ENCODE measurements at regions not wholly inside any gene's neighbourhood (a gene's known extent, or its start where the extent isn't known, plus 50 kb on each side); places are given as distances from the start of the nearest gene placed in this dataset.
A peak's percentile ranks its signal among the peaks of the same experiment; 100 is the strongest.
"Not testable (repeated sequence)": the region's sequence is repeated elsewhere in the genome, so short reads cannot be mapped to it uniquely, and the experiment has no call there.

DNA sequence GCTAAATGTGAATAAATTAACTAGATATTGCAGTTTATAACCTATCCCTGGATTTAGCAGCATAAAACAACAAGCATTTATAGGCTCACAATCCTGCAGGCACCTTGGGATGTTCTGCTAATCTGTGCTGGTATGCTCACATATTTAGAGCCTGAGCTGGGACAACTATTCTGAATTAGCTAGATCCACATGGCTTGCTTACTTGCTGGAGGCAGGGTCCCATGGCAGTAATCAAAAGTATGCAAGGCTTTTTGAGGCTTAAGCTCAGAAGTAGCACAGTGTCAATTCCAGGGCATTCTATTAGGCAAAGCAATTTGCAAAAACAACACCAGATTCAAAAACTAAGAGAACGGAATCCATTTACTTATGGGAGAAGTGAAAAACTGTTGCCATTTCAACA, 745.0 kb upstream of the ACO1 start:
- no peak for DNase-seq (ENCODE audit: low read depth)

DNA sequence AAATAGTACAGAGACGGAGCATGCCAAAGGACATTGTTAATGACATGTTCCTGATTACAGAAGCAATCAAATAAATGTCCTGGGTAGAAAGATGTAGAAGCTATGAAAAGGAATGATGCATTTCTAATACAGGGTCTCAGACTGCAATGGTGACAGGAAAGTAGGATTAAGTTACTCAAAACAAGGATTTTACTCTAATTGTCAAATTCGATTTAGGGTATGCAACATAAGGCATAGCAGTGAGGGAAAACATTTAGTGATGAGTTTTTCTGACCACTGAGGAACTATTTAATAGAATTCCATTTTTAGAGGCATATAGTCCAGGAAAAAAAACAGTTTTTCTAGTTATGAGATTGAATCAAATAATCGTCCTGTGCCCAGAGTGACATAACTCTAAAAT, 715.1 kb upstream of the ACO1 start:
- DNase-seq (ENCODE audit: low read depth): no peak

DNA sequence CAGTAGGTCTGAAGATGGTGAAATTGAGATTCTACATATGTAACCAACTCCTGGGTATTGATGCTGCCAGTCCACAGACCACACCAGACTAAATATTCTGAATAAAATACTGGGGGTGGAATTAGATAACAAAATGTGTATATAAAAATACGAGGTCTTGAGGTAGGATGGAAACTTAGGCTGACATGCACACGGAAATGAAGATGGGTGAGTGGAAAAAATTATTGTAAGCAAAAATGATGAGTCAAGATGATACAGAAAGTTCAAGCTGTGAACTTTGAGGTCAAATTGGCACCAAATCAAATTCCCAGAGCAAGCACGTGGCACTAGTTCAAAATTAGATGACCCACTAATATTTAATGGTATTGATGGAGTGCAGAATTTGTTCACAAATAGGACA, 713.4 kb upstream of the ACO1 start:
- DNase-seq (ENCODE audit: low read depth): no peak

DNA sequence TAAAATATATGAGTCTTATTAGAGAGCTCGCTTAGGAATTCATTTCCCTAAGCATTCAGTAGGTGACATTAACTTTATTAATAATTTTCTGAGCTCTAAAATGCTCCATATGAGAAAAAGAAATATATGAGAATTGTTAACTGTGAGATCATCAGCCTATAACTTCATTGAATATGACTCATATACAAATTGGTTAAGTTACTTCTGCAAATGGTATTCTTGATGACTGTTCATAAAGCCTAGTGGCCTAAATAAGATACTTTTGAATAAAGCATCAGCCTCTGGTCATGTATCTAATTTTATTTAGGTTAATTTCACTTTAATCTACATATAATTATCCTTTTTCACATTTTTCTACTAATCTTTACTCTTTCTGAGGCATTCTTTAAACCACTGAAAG, 710.2 kb upstream of the ACO1 start:
- DNase-seq (ENCODE audit: low read depth): no peak

DNA sequence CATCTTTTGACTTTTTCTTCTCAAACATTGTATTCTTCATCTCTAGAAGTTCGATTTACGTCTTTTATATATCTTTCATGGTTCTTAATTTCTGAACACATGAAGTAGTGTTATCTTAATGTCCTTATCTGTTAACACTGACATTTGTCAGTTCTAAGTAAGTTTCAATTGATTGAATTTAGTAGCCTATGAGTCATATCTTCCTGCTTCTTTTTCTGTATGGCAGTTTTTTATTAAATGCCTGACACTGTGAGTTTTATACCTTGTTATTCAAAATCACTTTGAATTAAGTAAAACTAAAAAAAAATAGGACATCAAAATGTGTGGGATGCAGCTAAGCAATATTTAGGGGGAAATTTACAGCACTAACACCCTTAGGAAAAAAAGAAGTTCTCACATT, 707.0 kb upstream of the ACO1 start:
- peak; percentile 14 for DNase-seq (ENCODE audit: low read depth)

DNA sequence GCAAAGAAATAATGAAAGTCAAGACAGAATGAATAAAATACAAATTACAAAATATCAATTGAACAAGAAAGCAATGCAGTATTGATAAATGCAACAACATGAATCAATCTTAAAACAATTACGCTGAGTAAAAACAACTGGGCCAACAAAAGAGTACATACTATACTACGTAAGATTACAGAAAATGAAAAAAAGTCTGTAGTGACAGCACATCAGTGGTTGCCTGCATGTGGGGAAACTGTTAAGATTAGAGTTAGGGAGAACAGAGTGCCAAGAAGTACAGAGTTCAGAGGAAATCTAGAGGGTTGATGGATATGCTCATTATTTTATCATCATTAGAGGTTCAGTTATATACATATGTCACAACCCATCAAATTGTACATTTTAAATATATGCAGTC, 706.6 kb upstream of the ACO1 start:
- no peak for DNase-seq (ENCODE audit: low read depth)

DNA sequence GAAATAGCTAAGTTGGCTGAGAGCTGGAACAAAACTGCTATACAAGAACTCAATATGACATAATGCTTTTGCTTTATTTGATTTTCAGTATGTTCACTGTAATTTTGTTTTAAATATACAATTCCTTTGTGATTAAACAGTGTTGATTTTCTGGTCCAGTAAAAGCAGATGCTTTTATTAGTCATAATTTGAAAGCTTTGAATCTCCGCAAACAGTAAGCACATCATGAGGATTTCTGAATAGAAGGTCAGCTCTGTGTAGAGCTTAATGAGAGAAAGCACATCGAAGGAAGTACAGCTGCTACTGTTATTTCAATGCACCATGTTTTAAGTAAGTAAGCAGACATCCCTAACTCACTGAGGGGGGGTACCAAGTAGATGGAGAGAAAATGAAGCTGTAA, 701.3 kb upstream of the ACO1 start:
- no peak for DNase-seq (ENCODE audit: low read depth)

DNA sequence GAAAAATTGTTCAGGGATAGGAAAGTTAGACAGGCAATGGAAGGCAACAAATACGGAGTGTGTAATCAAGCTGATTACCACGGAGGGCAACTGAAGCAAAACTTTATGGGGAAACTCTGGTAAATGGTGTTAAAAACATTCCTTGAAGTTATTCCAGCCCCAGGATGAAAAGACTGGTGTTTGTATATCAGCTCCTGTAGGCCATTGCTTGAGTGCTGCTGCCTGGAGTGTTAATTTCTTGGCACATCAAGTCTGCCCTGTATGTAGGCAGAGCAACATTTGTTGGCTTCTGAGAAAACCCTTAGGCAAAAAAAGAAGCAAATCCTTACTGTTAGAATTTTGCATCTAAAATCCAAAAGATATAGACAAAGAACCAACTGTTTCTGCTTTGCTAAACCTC, 686.5 kb upstream of the ACO1 start:
- no peak for DNase-seq (ENCODE audit: low read depth)

DNA sequence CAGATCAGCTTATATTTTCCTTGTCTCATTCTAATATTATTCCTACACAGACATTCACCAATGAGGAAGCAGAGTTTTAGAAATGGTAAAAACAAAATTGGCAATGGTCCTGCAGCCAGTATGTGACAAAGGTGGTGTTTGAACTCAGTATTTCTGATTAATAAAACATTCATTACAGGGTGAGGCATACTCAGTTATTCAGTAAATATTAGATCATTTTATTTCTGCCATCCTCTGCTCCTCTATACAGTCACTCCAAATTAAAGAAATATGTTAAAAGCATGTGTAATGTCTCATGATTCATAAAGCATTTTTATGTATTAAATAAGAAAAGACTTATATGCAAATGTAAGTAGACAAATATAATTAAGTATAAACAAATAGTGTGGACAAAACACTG, 684.6 kb upstream of the ACO1 start:
- no peak for DNase-seq (ENCODE audit: low read depth)

DNA sequence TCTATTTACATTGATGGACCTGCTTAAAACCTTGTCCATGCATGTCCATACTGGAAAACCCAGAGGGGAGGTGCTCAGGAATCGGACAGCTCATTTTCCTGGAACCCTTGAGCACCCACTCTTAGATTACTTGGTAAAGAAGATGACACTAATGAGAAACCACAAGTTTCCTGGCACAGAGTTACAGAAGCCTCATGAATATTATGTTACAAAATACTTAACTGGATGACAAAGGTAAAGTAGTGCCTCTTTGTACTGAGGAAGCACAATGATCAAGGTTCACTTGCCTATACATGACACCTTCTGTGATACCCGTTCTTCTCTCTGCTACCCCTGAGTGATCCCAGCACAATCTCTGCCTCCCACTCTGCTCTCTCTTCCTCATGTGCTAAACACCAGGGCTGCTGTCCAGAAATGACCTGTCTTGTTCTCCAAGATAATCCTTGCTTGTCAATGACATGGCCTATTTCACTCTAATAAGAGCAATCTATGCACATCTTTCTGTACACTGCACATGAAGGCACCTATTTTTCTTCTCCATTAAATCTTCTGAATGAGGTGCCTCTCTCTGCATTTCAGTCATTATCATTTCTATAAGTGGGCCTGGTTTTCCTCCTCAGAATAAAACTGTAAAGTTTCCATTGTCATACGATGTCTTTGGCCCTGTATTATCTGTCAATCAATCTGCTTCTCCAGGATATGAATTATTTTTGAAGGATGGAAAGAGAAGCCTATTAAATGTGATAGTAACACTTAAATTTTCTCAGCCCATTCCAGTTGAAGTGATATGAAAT, 684.0 kb upstream of the ACO1 start:
- peak; percentile 40 for DNase-seq (ENCODE audit: low read depth)

DNA sequence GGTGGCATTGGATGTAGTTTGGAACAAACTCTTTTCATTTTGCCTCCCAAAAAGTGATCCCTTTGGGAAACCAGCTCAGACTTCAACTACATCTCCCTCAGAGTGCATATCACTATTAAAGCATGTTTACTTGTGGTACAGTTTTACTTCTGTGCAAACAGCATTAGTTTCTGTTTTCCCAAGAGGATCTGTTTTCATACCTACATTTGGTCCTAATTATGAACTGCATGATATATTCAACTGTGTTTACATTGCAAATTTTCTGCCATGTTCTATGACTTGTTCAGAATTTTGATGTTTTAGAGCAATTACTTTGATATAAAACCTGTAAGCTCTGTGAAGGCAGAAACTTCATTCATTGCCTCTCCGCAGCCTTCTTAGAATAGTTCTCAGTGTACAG, 681.5 kb upstream of the ACO1 start:
- no peak for DNase-seq (ENCODE audit: low read depth)

DNA sequence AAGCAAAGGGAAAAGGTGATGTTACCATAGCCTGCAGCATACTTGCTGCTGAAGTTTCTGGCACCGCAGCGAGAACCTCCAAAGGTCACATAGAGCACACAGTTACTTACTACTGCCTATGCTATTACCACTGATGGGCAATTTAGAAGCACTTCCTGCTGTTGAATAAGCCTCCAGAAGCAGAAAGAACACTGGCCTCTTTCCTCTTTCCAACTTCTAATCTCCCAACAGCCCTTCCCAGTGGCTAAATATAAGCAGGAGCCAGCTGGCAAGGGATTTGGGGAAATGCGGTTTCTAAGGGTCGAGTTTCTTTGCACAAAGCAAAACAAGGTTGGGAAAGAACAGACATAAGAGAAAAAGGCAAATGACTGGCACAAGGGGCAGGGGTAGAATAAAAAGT, 669.2 kb upstream of the ACO1 start:
- no peak for DNase-seq (ENCODE audit: low read depth)

DNA sequence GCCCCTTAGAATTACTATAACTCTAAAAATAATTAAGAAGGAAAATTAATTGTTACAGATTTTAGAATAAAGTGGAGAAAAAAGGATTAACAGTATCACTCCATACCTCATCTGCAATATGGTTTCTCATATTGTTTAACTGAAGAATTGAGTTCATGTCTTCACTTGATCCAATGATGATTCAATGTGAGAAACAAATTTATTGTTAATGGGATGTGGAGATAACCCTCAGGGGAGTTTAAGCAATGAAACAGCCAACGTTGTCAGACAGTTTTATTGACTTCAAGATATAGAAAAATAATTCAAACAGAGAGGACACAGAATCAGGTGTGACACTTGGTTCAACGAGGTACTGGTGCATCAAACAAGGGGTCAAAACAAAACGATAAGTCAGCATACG, 665.2 kb upstream of the ACO1 start:
- no peak for DNase-seq (ENCODE audit: low read depth)

DNA sequence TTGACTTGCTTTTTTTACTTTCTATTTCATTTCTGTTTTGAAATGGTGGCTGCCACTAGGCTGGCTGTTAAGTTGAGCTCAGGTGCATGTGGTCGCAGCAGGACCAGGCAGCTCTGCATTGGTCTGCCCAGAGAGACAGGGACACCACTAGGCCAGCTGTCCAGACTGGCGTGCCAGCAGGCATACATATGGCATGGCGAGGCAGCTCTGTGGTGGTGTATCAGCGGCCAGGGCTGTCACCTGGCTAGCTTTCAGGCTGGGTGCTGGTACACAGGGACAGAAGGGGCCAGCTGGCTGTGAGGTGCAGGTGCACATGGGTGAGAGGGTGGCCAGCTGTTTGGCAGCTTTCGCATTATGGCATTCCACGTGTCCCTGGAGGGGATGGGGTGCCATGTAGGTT, 654.0 kb upstream of the ACO1 start:
- DNase-seq (ENCODE audit: low read depth): no peak

DNA sequence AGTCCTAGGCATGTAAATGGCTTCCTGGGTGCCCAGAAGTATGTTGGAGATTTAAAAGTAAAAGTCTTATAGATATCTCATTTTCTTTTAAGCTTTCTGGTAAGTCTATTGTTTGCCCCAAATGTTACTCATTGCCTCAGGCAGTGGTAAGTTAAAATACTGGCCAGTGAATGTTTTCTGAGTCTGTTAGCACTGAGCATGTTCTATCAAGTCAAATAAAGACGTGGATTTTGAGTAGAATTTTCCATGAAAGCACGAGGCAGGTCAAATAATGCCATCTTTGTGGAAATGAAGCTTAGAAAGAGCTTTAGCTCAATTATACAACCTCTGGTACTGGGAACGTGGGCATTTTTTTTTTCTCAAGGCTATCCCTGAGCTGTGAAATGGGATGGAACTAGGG, 651.3 kb upstream of the ACO1 start:
- DNase-seq (ENCODE audit: low read depth): no peak

DNA sequence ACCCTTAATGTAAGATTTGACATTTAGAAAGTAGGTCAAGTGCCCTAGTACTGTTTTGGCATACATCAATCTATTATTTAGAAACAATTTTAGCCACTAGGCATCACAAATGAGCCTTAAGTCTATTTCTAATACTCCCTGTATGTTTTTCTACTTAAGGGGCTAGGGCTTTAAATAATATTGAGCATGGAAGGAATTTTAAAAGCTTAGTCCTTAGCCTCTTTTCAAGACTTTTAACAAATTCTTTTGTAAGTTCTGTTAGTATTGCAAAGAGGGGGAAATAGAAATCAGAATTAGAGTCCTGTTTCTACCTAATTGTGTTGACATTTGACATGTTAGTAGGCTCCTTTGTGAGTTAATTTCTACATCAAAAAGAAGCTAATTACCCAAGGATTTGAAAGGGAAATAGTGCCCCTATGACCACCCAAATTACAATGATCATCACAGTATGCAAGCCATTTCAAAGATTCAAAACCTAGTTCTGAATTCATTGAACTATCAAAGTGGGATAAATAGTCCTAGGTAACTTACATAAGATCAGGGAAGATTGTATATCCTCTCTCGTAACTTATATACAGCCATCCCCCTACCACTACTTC, 647.8 kb upstream of the ACO1 start:
- no peak for DNase-seq (ENCODE audit: low read depth)

DNA sequence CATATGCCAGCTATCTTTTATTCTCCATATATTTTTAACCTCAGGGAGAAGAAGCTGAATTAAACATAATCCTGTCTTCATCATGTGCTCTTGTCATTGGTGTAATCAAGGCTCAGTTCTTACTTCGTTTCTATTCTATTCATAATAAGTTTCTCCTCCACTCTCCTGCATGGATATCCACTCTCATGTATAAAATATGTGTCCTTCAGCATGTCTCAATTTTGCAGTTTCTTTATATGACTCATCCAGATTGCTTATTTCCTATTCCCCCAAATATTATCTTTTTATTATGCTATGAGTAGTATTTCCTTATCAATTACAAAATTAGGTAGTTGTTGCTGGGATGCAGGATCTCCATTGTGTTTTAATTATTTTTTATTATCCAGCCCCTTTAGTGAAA, 643.7 kb upstream of the ACO1 start:
- no peak for DNase-seq (ENCODE audit: low read depth)

DNA sequence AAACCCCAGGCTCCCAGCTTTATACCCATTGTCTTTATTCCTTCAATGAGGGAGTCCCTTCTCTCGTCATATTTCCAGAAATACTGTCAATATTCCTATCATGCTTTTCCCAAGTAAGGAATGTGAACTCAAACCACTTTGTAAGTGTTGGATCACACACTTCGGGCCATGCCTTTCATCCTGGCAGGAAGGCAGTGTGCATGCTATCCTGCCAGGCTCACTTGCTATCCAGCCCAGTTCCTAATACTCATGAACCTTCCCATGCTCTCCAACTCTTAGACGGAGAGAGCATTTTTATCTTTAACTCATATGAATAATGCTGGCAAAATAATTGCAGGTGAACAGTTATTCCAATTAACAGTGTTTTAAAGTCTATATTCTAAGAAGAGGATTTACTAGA, 639.9 kb upstream of the ACO1 start:
- DNase-seq (ENCODE audit: low read depth): no peak

DNA sequence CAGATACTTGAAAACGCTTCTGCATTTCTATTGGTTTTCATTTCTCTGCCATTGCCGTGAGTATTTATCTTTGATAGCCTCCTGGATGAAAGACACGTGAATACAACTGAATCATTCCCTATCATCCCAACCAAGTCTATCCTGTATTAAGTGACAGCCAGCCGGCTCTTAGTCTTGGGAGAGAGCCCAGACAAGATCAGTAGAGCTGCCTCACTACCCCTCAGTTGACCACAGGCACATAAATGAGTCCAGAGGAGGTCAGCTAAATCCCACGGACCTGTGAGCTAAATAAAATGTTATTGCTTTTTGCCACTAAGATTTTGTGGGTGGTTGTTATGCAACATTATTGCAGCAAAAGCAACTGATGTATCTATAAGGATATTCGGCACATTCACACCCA, 639.0 kb upstream of the ACO1 start:
- DNase-seq (ENCODE audit: low read depth): peak; percentile 21

DNA sequence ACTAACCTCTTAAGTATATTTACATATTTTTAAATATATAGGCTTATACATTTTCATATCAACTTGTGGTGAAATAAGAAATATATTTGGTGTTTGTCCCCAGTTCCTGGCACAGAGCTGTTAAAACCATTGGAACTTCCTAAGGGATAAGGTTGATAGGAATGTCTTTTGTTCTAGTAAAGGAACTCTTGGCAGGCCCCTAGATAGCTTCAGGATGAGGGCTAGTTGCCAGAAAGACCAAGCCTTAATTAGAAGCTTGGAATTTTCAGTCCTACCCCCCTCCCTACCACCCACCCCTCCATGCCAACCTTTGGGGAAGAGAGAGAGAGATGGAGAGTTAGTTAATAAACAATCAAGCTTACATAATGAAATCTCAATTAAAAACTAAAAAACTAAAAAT, 638.6 kb upstream of the ACO1 start:
- DNase-seq (ENCODE audit: low read depth): peak; percentile 11

DNA sequence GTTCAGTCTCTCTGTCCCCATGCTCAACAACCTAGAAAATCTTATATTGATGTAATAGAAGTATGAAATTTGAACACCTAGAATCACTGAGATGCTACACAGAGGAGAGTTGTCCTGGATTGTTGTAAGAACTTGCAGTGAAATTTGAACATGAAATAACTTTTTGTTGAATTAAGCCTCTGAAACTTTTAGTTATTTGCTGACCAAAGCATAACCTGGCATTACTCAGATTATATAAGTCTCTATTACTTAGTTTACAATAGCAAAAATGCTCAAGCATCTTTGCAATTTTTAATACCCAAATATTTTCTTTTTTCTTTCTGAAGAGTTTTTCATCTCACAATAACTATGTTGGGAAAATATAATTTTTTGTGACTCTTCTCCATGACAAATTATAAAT, 630.7 kb upstream of the ACO1 start:
- no peak for DNase-seq (ENCODE audit: low read depth)

DNA sequence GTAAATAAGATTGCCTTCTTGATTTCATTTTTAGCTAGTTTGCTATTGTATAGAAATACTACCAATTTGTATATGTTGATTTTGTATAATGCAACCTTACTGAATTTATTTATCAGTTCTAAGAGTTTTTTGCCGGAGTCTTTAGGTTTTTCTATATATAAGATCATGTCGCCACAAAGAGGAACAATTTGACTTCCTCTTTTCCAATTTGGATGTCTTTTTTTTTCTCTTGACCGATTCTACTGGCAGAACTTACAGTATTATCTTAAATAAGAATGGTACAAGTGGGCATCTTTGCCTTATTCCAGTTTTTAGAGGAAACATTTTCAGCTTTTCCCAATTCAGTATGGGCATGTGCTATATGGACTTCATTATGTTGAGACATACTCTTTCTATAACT, 624.7 kb upstream of the ACO1 start:
- no peak for DNase-seq (ENCODE audit: low read depth)

DNA sequence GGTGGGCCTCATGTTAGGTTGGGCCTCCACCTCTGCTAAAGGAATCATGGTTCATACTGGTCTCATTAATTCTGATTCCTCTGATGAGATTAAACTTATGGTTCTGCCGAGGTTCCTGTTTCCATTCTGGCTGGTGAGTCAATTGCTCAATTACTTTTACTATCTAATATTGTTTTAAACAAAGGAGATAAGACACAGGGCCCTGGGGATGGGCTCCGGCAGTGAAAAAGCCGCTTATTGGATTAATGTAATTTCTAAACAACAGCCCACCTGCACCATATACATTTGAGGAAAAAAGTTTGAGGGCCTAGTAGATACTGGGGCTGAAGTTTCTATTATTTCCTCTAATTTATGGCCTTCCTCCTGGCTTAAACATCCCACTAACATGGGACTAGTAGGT, 610.4 kb upstream of the ACO1 start:
- not testable (repeated sequence) for DNase-seq (ENCODE audit: low read depth)

DNA sequence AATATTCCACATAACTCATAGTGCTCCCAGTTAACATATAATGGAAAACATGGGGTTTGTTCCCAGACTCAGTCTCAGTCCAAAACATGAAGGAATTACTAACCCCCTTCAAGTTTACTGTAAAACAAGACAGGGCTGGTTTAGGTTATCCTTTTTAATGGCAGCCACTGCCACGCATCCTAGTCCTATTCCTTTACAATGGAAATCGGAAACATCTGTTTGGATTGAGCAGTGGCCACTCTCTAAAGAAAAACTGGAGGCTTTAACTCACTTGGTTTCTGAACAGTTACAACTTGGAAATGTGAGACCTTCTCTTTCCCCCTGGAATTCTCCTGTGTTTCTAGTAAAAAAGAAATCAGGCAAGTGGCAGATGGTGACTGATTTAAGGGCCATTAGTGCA, 609.9 kb upstream of the ACO1 start:
- no peak for DNase-seq (ENCODE audit: low read depth)

Measured in renal cortical epithelial cell (primary cell).